Smooth muscle cell of the brain vasculature (primary cell): ENCODE measurements at regions not wholly inside any gene's neighbourhood (a gene's known extent, or its start where the extent isn't known, plus 50 kb on each side); places are given as distances from the start of the nearest gene placed in this dataset.

Experiments used
- DNase-seq: peaks from one replicate; pipeline ENCODE4 v3.0.0-alpha.2; 2012; ENCODE audit warnings: low read depth, low spot score

- DNase-seq = no peak
These were observed 751.2 kb downstream of the SATB2 start for GRCh38 chr2:198706476-198707082.

GRCh38 chr2:198703281-198703680 lies 754.5 kb downstream of the SATB2 start:
- DNase-seq = no peak

- DNase-seq = no peak
These were observed 754.9 kb downstream of the SATB2 start for GRCh38 chr2:198702796-198703195.

DNA sequence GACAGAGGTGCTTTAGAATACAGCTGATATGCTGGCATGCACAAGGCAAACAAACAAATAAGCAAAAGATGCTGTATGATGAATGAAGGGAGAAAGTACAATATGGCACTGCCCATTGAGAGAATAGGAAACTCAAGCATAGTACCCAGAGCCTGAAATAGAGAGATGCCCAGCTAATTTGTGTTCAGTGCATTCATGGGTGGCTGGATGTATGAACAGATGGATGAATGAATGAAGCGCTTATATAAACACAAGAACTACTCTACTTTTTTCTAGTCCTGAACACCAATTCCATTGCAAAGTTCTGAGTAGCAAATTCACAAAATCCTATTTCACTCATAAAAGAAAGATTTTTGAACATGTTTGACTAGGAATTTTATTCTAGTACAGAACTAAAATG lies 756.3 kb downstream of the SATB2 start:
- no peak for DNase-seq

GRCh38 chr2:198700319-198700718 lies 757.4 kb downstream of the SATB2 start:
- no peak for DNase-seq

- DNase-seq = no peak
These were observed 759.5 kb downstream of the SATB2 start for GRCh38 chr2:198698230-198698629.

DNA sequence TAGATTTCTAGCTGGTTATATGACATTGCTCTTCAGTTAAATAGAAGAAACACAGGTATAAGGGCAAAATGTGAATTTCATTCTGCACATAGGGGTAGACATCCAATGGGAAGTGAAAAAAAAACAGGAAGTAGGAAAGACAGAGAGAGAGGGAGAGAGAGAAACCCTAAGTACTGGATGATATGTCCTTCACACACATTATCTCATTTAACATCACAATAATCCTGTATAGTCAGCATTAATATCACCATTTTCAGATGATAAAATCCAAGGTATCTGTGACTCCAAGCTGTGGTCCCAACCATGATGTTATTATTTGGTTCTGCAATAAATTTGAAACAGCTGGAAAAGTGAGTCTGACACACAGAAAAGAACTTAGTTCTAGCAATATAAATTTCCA lies 759.9 kb downstream of the SATB2 start:
- no peak for DNase-seq

DNA sequence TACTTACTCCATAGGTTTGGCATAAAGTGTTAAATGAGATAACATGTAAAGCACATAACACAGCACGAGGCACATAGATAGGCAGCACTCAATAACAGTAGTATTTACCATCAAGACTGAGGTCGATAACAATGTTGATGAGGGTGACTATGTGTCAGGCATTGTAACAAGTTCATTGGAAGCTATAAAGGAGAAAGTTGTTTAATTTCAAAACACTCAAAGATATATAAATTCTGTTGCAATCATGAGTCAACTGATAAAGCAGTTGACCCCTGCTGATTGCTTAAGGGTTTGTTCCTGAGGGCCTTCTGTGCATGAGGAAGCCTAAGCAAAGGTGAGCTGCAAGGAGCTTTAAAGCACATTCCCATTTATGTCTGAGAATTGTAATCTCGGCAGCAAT lies 760.5 kb downstream of the SATB2 start:
- no peak for DNase-seq

- no peak for DNase-seq
These were observed 761.9 kb downstream of the SATB2 start for GRCh38 chr2:198695879-198696278.

- DNase-seq = no peak
These were observed 764.7 kb downstream of the SATB2 start for GRCh38 chr2:198692907-198693510.

DNA sequence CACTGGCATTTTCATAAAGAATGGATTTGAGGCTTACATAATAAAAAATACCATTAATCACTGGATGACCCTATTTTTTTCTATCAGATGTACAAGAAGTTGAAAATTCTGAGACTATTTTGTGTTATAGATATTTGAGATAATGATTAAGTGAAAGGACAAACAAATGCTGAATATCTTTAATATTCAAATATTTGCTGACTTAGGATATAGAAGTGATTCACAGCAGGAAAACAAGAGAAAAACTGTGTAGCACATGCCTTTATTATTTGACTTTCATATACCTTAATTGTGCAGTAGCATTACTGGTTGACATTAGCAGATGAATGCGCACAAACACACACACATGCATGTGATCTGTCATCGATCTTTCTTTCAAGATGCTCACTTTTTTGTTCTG lies 766.5 kb downstream of the SATB2 start:
- DNase-seq = no peak

DNA sequence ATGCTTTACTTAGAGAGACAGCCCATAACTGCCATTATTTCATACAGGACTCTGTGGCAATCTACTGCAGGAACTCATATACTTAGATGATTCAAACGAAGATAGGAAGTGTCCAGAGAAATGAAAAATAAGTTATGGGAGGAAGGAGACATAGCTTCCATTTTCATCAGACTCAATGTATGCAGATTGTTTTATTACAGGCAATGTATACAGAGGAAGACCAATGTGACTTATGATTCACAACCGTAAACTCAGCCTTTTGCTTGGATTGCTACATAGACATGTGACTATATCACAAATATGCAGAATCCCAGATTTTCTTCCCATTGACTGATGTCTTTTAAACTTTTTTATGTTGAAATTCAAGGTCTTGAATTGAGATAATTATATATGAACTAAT lies 793.4 kb downstream of the SATB2 start:
- DNase-seq = no peak

DNA sequence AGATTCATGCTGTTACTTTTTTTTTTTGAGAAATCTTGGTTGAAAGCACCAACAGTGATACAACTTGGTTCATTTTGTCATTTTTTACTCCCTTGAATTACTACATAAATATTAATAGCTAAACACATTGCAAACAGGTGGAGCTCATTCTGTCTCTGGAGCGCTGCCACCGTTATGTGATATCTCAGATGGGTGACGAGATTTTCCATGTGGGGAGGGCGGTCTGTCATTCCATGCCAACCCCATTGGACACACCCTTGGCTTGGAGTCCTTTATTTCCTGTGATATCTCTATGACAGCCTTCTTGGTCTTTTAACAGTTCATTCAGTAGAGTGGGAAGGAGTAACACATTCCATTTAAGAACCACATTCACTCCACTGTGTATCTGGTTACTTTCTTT lies 794.8 kb downstream of the SATB2 start:
- DNase-seq = no peak

DNA sequence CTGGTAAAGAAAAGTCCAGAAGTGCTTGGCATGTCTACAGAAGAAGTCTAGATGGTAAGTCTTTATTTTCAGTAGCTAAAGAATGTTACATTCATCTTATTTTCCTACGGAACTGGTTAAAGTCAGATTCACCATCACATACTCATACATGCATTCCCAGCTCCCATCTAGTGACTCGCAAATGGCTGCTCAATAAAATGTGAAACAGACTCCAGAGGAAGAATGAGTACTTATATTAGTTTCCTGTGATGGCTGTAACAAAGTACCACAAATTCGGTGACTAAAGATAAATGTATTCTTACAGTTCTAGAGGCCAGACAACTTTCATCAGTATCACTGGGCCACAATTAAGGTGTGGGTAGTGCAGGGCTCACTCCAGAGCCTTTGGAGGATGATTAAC lies 797.2 kb downstream of the SATB2 start:
- no peak for DNase-seq

DNA sequence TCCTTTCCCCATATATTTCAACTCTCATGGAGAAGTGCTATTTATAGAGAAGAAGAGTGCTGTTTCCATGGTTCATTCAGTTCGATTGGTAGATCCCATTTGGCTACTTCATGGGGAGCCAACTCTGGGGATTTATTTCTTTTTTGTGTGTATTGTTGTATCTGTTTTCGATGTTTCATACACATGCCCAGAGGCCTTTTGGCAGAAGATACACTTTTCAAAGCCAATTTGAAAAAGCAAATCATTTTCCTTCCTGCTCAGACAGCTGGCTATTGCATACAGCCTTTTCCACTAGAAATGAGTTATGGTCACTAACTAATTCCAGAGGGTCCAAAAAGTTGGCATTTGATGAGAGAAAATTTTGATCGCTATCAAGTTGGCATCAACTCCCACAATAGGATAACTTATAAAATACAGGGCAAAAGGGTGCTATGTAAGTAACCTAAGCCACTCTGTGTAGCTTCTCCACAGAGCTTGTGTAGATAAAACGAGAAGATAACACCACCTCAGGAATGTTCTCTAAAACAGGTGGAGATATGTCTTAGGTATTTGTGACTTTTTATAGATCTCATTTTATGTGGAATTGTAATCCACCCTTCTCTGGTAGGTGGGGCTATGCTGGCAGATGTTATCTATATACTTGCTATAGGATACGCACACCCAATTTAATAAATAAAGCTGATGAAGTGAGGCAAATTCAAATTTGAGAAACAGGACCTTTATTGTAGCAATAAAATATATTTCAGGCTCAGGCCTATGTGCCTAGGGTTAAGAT lies 798.5 kb downstream of the SATB2 start:
- no peak for DNase-seq

- DNase-seq = no peak
These were observed 800.1 kb downstream of the SATB2 start for GRCh38 chr2:198657512-198658121.

DNA sequence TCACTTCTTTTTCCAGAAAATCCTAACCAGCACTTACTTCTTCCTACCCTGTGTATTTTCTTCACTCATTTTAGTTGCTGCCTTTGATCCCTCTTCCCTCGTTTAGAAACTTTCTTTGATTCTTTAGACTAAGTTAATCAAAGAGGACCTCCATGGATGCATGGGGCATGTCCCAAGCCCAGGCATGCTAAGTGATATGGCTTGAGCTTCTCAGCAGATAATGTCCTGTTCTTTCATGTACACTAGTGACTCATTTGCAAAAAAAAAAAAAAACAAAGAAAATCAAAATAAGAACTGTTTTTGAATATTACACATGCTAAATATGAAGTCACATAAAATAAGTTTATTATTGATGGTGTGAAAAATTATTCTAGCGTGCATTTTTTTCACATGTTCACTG lies 800.9 kb downstream of the SATB2 start:
- no peak for DNase-seq

DNA sequence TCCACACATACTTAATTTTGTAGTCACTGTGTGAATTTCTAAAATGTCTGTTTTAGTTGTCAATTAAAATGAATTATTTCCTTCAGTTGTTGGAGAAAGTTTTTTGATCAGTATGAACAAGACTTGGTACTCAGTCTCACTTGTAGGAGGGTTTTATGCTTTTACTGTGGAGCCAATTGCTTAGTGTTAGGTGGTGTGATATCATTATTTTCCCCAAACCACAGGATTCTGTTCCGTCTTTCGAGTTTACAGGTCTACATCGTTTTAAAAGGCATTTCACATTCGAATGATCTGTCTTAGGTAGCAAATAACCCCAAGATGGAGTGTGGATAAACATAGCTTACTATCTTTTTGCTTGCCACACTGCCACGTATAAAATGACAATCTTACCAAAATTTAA lies 803.1 kb downstream of the SATB2 start:
- no peak for DNase-seq

- DNase-seq = no peak
These were observed 804.4 kb downstream of the SATB2 start for GRCh38 chr2:198653311-198653710.

DNA sequence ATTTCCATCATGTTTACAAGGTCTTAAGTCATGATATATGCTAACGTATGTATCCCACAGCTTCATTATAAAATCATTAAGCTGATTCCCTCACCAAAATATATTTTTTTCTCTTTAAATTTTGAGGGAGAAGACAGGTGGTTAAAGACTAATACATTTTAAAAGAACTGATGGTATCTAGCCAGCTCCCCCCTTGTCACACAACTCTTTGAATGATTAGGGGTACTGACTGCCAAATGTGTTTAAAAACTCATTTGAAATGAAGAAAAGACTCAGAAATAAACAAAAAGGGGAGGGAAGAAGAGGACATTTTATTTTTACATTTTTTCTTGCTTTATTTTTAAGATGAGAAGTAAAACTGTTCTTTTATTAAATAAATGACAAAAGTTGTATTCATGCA lies 805.3 kb downstream of the SATB2 start:
- DNase-seq = no peak

- DNase-seq = no peak
These were observed 811.9 kb downstream of the SATB2 start for GRCh38 chr2:198645816-198646215.

- DNase-seq = no peak
These were observed 816.6 kb downstream of the SATB2 start for GRCh38 chr2:198641161-198641560.

DNA sequence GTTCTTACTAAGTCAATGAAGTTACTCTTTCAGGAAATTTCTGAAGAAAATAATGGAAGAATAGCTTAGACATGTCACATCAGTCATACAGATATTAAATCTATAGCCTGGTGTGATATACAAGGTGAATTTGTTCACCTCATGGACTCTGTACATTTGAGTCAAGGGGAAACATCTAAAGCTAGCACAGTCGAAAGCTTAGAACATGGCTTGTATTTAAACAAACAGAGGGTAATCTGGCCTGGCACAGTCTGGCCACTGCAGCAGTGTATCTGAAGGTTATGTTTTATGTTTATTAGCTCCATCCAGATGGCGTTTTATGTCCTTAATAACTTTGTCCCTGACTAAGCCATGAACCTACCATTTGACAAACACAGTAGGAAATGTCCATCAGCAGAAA lies 817.3 kb downstream of the SATB2 start:
- DNase-seq = no peak
